H1 (cell line): ENCODE measurements at regions not wholly inside any gene's neighbourhood (a gene's known extent, or its start where the extent isn't known, plus 50 kb on each side); places are given as distances from the start of the nearest gene placed in this dataset.
A peak's percentile ranks its signal among the peaks of the same experiment; 100 is the strongest.

Source experiments
- CTCF ChIA-PET: fragments of 300-600 bp; sonication (Branson Sonifier 250); formaldehyde crosslinking; loops from one replicate; lab custom pipeline; 2021; ENCODE audit not compliant: partially characterized antibody; lab: Charles Lee
- POLR2A ChIA-PET: fragments of 300-600 bp; sonication (Branson Sonifier 250); formaldehyde crosslinking; loops from one replicate; lab custom pipeline; 2021; ENCODE audit warnings: inconsistent platforms; ENCODE audit not compliant: partially characterized antibody; lab: Charles Lee
- DNase-seq, 2 experiments: peaks; one replicate each; pipeline versions ENCODE4 v3.0.0 to v3.0.0-alpha.2; 2010 to 2022; ENCODE audit warnings: low spot score in 2 of 2, low read depth in 1 of 2, mixed read lengths in 1 of 2
- FAIRE-seq: peaks from 2 replicates; lab custom pipeline; 2011; peaks lifted over from hg19 to GRCh38; lab: Jason Lieb, UNC
- H2AFZ ChIP-seq: 2 replicates; pipeline ENCODE4 v1.8.1; 2012; ENCODE audit warnings: low read length, inconsistent platforms
- H2AK5ac ChIP-seq: 2 replicates; pipeline ENCODE4 v1.6.1; 2013; ENCODE audit warnings: low read depth, low read length
- H2BK120ac ChIP-seq: replicated peaks from 2 replicates; pipeline ENCODE3; 2013; ENCODE audit warnings: low read depth, low read length, inconsistent platforms
- H2BK12ac ChIP-seq: 2 replicates; pipeline ENCODE4 v1.6.1; 2013; ENCODE audit warnings: low read depth, low read length
- H2BK15ac ChIP-seq: 2 replicates; pipeline ENCODE4 v1.6.1; 2013; ENCODE audit warnings: low read length
- H2BK20ac ChIP-seq: 2 replicates; pipeline ENCODE4 v1.6.1; 2013; ENCODE audit warnings: low read length
- H2BK5ac ChIP-seq: 2 replicates; pipeline ENCODE4 v1.6.1; 2013; ENCODE audit warnings: low read depth, low read length
- H3K14ac ChIP-seq: 2 replicates; pipeline ENCODE4 v1.6.1; 2013; ENCODE audit warnings: inconsistent platforms; ENCODE audit not compliant: insufficient read length
- H3K18ac ChIP-seq: 2 replicates; pipeline ENCODE4 v1.6.1; 2013; ENCODE audit warnings: low read length; ENCODE audit errors: extremely low read depth
- H3K23ac ChIP-seq: 2 replicates; pipeline ENCODE4 v1.6.1; 2013; ENCODE audit warnings: inconsistent platforms; ENCODE audit not compliant: insufficient read length
- H3K23me2 ChIP-seq: 2 replicates; pipeline ENCODE4 v1.6.1; 2013; ENCODE audit warnings: low read depth, low read length
- H3K27ac ChIP-seq: 2 replicates; pipeline ENCODE4 v1.6.1; 2011; ENCODE audit warnings: low read depth, low read length, inconsistent platforms
- H3K27me3 ChIP-seq, 4 experiments: replicated peaks in 1 of 4; 1 replicate in 1 of 4; 2 replicates in 3 of 4; pipeline versions ENCODE4 v1.6.1 to v1.8.1; 2011 to 2013; ENCODE audit warnings: low read length in 3 of 4, mild to moderate bottlenecking in 3 of 4, inconsistent platforms in 2 of 4, mixed read lengths in 2 of 4, moderate library complexity in 1 of 4; ENCODE audit not compliant: control insufficient read depth in 3 of 4, insufficient read depth in 3 of 4; ENCODE audit errors: extremely low read depth in 1 of 4
- H3K36me3 ChIP-seq, 4 experiments: 2 replicates each; pipeline versions ENCODE4 v1.6.1 to v1.8.1; 2011 to 2013; ENCODE audit warnings: mild to moderate bottlenecking in 4 of 4, low read length in 3 of 4, moderate library complexity in 2 of 4, control low read depth in 1 of 4, inconsistent platforms in 1 of 4; ENCODE audit not compliant: insufficient read depth in 4 of 4, control insufficient read depth in 2 of 4
- H3K4ac ChIP-seq: replicated peaks from 2 replicates; pipeline ENCODE3; 2013; ENCODE audit warnings: low read length, low read depth, mixed read lengths, inconsistent platforms; ENCODE audit not compliant: insufficient read length
- H3K4me1 ChIP-seq, 4 experiments: replicated peaks in 1 of 4; 1 replicate in 1 of 4; 2 replicates in 3 of 4; pipeline versions ENCODE4 v1.6.1 to v1.8.1; 2011 to 2013; ENCODE audit warnings: low read length in 3 of 4, inconsistent platforms in 2 of 4, mixed read lengths in 1 of 4; ENCODE audit not compliant: insufficient read depth in 4 of 4, control insufficient read depth in 3 of 4
- H3K4me2 ChIP-seq, 2 experiments: 2 replicates each; pipeline versions ENCODE4 v1.6.1 to v1.8.1; 2011 to 2013; ENCODE audit warnings: low read depth in 2 of 2, low read length in 2 of 2, control low read depth in 1 of 2, inconsistent platforms in 1 of 2, mild to moderate bottlenecking in 1 of 2; ENCODE audit not compliant: insufficient read depth in 1 of 2
- H3K4me3 ChIP-seq, 4 experiments: fragments of 200-600, 300-600 bp in 1 of 4; sonication (generic), shearing (Covaris generic), sonication (Bioruptor Twin) in 1 of 4; 2 replicates each; pipeline versions ENCODE4 v1.5.1 to v1.8.1; 2011 to 2016; ENCODE audit warnings: low read length in 4 of 4, low read depth in 3 of 4, control low read depth in 2 of 4, inconsistent platforms in 2 of 4, mild to moderate bottlenecking in 2 of 4, mixed read lengths in 1 of 4, moderate library complexity in 1 of 4; ENCODE audit not compliant: insufficient read depth in 2 of 4; ENCODE audit errors: extremely low read depth in 1 of 4
- H3K56ac ChIP-seq: replicated peaks from 2 replicates; pipeline ENCODE3; 2013; ENCODE audit warnings: low read depth, mild to moderate bottlenecking, mixed read lengths, low read length, inconsistent platforms; ENCODE audit not compliant: insufficient read length
- H3K79me1 ChIP-seq: 2 replicates; pipeline ENCODE4 v1.6.1; 2013; ENCODE audit warnings: low read depth, low read length, control low read depth
- H3K79me2 ChIP-seq, 2 experiments: 2 replicates each; pipeline versions ENCODE4 v1.6.1 to v1.8.1; 2012 to 2013; ENCODE audit warnings: low read length in 2 of 2, mild to moderate bottlenecking in 2 of 2, inconsistent platforms in 1 of 2; ENCODE audit not compliant: insufficient read depth in 2 of 2, control insufficient read depth in 1 of 2
- H3K9ac ChIP-seq, 4 experiments: replicated peaks in 1 of 4; 1 replicate in 1 of 4; 2 replicates in 3 of 4; pipeline versions ENCODE4 v1.6.1 to v1.8.1; 2011 to 2013; ENCODE audit warnings: low read depth in 3 of 4, low read length in 3 of 4, control low read depth in 2 of 4, mild to moderate bottlenecking in 2 of 4, moderate library complexity in 2 of 4, inconsistent platforms in 1 of 4; ENCODE audit errors: extremely low read depth in 1 of 4
- H3K9me3 ChIP-seq, 2 experiments: 2 replicates each; pipeline versions ENCODE4 v1.6.1 to v1.8.1; 2012 to 2013; ENCODE audit warnings: mild to moderate bottlenecking in 2 of 2, moderate library complexity in 2 of 2, control low read depth in 1 of 2, inconsistent platforms in 1 of 2, low read depth in 1 of 2, low read length in 1 of 2, mixed read lengths in 1 of 2; ENCODE audit not compliant: insufficient read depth in 2 of 2
- H4K20me1 ChIP-seq, 2 experiments: replicated peaks in 1 of 2; 2 replicates each; pipeline versions ENCODE3 to v1.8.1; 2011 to 2013; ENCODE audit warnings: inconsistent platforms in 2 of 2, low read length in 2 of 2, mild to moderate bottlenecking in 1 of 2; ENCODE audit not compliant: insufficient read depth in 2 of 2, control insufficient read depth in 1 of 2
- H4K5ac ChIP-seq: 2 replicates; pipeline ENCODE4 v1.6.1; 2013; ENCODE audit warnings: low read length, low read depth, mixed read lengths, inconsistent platforms; ENCODE audit not compliant: insufficient read length
- H4K8ac ChIP-seq: 2 replicates; pipeline ENCODE4 v1.8.0; 2013; ENCODE audit warnings: mild to moderate bottlenecking, moderate library complexity, low read length, inconsistent platforms; ENCODE audit not compliant: insufficient read depth; ENCODE audit errors: extremely low read depth
- H4K91ac ChIP-seq: replicated peaks from 2 replicates; pipeline ENCODE3; 2013; ENCODE audit warnings: low read length, mixed read lengths, inconsistent platforms; ENCODE audit not compliant: insufficient read length
- CHD1 ChIP-seq: IDR thresholded peaks from 2 replicates; pipeline ENCODE4 v1.6.1; 2012; ENCODE audit warnings: low read depth, low read length, improper control_type of control experiment
- RAD21 ChIP-seq, 2 experiments: IDR thresholded peaks in 1 of 2; conservative IDR thresholded peaks in 1 of 2; 2 replicates each; pipeline ENCODE4 v1.6.1; 2011; ENCODE audit warnings: low read depth in 2 of 2, low read length in 2 of 2, improper control_type of control experiment in 1 of 2, inconsistent platforms in 1 of 2, mild to moderate bottlenecking in 1 of 2, moderate library complexity in 1 of 2
- RNF2 ChIP-seq: fragments of 200-900, 300-1000 bp; sonication (generic); IDR thresholded peaks from 2 replicates; pipeline ENCODE4 v1.7.1; 2016; ENCODE audit warnings: borderline replicate concordance, low read depth, mild to moderate bottlenecking, antibody characterized with exemption, low read length; ENCODE audit not compliant: poor library complexity, severe bottlenecking; ENCODE audit errors: missing control alignments
- WGBS, 2 experiments: shearing (Covaris generic) in 1 of 2; methylation state at CpG; one replicate each; pipeline versions ENCODE4 v1.1.6 to v1.1.7; 2013 to 2015; ENCODE audit warnings: low lambda C conversion rate in 2 of 2, mixed read lengths in 2 of 2, inconsistent platforms in 1 of 2, low coverage in 1 of 2, missing lambda C conversion rate in 1 of 2; ENCODE audit not compliant: insufficient replicate concordance in 2 of 2, insufficient coverage in 1 of 2, insufficient read length in 1 of 2; ENCODE audit errors: extremely low coverage in 1 of 2, missing lambda C conversion rate in 1 of 2; 5-methylcytosine and 5-hydroxymethylcytosine counted together
- TF ChIP-seq, protein P1 (sequence below), 3 experiments: IDR thresholded peaks; 1 replicate in 2 of 3; 2 replicates in 1 of 3; pipeline versions ENCODE4 v1.5.1 to v1.6.1; 2011; ENCODE audit warnings: low read length in 3 of 3, mild to moderate bottlenecking in 3 of 3, inconsistent platforms in 2 of 3, low read depth in 1 of 3, moderate library complexity in 1 of 3; ENCODE audit not compliant: insufficient read depth in 1 of 3; ENCODE audit errors: control extremely low read depth in 1 of 3

DNA sequence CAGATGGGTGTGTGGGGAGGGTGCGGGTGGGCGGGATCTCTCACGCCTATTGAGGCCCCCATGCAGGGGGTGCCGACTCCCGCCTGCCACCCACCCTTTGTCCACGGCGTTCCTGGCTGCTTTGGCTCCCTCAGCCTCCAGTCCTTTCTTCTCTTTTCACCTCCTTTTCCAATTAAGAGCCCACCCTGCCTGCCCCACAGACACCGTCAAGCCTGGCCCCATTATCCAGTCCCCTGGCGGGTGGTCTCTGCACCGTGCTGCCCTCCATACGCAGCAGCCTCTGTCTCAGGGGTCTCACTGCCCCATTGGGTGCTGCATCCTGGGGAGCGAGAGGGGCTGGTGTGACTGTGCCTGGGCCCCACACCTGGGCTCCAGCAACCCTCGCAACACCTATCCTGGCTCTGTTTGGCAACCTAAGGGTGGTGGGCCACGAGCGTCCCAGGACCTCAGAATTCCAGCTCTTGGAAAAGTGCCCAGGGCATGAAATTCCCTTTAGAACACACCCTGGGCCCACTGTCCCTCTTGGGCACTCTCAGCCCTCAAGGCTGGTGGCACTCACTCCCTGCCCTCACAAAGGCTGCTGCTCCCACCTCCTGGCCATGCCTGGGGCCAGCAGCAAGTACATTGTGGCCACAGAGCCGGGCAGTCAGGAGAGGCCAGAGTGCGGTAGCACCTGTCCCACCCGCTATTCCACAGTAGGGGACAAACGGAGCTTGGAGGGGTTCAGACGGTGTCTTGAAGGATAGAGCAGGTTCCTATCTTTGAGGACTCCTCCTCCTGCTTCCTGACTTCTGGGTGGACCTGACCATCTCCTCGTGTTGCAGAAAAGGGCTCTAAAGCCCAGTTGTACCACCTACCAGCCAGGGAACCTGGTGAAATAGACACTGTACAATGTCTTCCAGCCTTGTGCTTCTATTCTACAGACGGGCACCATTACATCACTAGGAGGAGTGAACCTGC is 114.1 kb downstream of the KIF26A start:
- H2BK20ac ChIP-seq = no peak overlapping the region
- H3K4me1 ChIP-seq = no peaks in the 10 kb centered on the region
- no peak overlapping the region for H4K5ac ChIP-seq
- TF ChIP-seq CHD1 = no peak
- TF ChIP-seq RAD21 (IDR thresholded peaks at IDR 0.05 in 1 of 2, conservative IDR thresholded peaks at IDR 0.05 in 1 of 2; ENCODE audit: low read depth in 2 of 2, low read length in 2 of 2) = peak; percentile 32 to 54; a peak in 3 of 4 replicates
- no peak for TF ChIP-seq RNF2
- TF ChIP-seq, protein P1, sequence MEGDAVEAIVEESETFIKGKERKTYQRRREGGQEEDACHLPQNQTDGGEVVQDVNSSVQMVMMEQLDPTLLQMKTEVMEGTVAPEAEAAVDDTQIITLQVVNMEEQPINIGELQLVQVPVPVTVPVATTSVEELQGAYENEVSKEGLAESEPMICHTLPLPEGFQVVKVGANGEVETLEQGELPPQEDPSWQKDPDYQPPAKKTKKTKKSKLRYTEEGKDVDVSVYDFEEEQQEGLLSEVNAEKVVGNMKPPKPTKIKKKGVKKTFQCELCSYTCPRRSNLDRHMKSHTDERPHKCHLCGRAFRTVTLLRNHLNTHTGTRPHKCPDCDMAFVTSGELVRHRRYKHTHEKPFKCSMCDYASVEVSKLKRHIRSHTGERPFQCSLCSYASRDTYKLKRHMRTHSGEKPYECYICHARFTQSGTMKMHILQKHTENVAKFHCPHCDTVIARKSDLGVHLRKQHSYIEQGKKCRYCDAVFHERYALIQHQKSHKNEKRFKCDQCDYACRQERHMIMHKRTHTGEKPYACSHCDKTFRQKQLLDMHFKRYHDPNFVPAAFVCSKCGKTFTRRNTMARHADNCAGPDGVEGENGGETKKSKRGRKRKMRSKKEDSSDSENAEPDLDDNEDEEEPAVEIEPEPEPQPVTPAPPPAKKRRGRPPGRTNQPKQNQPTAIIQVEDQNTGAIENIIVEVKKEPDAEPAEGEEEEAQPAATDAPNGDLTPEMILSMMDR (IDR thresholded peaks at IDR 0.05; ENCODE audit: control extremely low read depth in 1 of 3, insufficient read depth in 1 of 3, low read depth in 1 of 3, low read length in 3 of 3) = peak in 2 of 3 experiments; percentile 7 to 25; a peak in 2 of 4 replicates
- FAIRE-seq (no peak), DNase-seq (no peak)
- no peak overlapping the region for H3K14ac ChIP-seq
- no peak overlapping the region for H4K91ac ChIP-seq
- H3K79me1 ChIP-seq = no peaks in the 10 kb centered on the region
- no peak overlapping the region for H2AK5ac ChIP-seq
- H2BK120ac ChIP-seq = no peak overlapping the region
- no peak overlapping the region for H3K18ac ChIP-seq
- H3K56ac ChIP-seq = no peak overlapping the region
- H4K20me1 ChIP-seq = no peaks in the 10 kb centered on the region
- no peak overlapping the region for H3K9ac ChIP-seq
- no peak overlapping the region for H3K27ac ChIP-seq
- WGBS, 2 experiments = 91% methylated on average over 17 of the region's 22 CpGs; no CpG with 5 or more reads in 1 of the 2 experiments
- no peak overlapping the region for H2BK12ac ChIP-seq
- no peaks in the 10 kb centered on the region for H3K36me3 ChIP-seq
- no peak overlapping the region; the same call in 1 of the 2 replicates for H4K8ac ChIP-seq
- ChIA-PET CTCF (interaction anchor here (0.7 to 1.2 kb wide), 3 partner anchors 12 to 949 kb away, joined by 3 to 4 read pairs (median 3); no protein-coding TSS in a partner anchor), POLR2A (no interaction called here)
- no peak overlapping the region; the same call in 1 of the 2 replicates for H2BK5ac ChIP-seq
- no peaks in the 10 kb centered on the region for H3K79me2 ChIP-seq
- no peak overlapping the region for H3K4ac ChIP-seq
- no peak overlapping the region for H2BK15ac ChIP-seq
- H3K4me3 ChIP-seq = no peak overlapping the region
- H3K23ac ChIP-seq = no peak overlapping the region
- no peak overlapping the region for H2AFZ ChIP-seq
- no peaks in the 10 kb centered on the region for H3K9me3 ChIP-seq
- H3K4me2 ChIP-seq = no peak overlapping the region
- H3K27me3 ChIP-seq = no peaks in the 10 kb centered on the region
- H3K23me2 ChIP-seq = no peaks in the 10 kb centered on the region; the same call in 1 of the 2 replicates
